Globus pallidus (tissue), 1 donor: ENCODE measurements at regions not wholly inside any gene's neighbourhood (a gene's known extent, or its start where the extent isn't known, plus 50 kb on each side); places are given as distances from the start of the nearest gene placed in this dataset.
"Not testable (repeated sequence)": the region's sequence is repeated elsewhere in the genome, so short reads cannot be mapped to it uniquely, and the experiment has no call there.

Experiments
- DNase-seq: peaks from one replicate; pipeline ENCODE4 v3.0.0-alpha.2; 2015; ENCODE audit warnings: low spot score

DNA sequence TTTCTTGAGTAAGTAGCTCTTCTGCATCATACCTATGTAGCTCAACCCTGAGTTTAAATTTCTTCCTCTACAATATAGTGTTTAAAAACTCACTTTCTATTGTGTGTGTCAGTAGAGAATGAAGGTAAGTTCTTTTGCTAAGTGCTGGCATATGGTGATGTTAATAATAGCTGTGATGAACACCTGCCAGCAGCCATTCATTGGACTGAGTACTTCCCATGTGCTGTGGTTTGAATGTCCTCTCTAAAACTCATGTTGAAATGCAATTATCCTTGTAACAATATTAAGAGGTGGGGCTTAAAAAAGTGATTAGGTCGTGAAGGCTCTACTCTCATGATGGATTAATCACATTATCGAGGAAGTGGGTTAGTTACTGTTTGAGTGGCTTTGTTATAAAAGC, 645.2 kb upstream of the RGMB start:
- DNase-seq, result no peak

DNA sequence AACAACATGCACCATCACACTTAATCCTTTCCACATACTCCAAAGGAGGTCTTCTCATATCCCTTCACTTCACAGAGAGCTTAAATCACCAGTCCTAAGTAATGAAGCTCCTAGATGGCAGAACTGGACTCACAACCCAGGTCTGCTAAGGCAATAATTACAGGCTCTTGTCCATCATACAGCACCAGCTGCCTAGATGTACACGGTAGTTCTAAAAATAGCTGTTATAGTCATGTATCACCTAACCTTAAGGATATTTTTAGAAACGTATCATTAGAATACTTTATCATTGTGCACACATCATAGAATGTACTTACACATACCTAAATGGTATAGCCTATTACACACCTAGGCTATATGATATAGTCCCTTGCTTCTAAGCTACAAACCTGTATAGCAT, 644.6 kb upstream of the RGMB start:
- DNase-seq, result no peak

DNA sequence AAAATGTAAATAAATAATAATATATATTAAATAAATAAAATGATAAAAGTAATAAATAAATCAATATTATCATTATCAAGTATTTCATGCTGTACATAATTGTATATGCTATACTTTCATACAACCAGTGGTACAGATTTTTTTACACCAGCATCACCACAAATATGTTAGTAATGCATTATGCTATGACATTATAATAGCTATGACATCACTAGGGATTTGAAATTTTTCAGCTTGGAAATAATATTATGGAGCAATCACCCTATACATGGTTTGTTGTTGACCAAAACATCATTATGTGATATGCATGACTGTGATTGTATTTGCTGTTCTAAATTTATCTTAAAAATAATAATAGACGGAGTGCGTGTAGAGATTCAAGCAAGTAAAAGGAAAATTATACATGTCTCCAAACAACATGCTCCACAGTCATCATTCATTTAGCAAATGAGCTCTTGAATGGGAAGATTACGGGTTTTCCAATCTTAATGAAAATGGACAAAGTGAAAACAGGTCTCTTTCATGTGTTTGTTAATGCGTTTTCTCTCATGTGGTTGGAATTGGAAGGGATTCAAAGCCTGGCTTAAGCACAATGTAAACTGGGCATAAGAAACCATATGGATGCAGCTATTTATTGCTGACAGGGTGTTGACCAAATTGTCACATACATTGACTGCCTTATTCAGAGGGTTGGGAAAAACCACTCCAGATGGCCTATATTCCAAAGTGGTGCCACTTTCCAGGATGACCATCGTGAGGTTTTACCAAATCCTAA, 643.0 kb upstream of the RGMB start:
- DNase-seq, result no peak

DNA sequence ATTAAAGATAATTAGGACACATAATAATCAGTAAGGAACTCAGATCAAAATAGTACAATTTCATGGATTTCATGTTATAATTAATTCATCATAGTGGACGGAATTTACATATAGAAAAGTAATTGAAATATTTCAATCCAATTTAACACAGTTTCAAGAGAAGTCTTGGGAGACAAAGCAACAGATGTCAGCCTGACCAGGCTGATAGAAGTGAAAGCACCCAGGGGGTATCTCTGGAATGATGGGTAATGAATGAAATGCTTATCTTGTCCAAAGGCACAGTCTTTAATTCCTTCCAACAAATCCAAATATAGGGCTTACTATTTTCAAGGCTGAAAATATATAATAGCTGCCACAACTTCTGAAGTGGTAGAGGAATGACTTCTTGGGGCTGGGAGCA, 629.3 kb upstream of the RGMB start:
- DNase-seq, result no peak

DNA sequence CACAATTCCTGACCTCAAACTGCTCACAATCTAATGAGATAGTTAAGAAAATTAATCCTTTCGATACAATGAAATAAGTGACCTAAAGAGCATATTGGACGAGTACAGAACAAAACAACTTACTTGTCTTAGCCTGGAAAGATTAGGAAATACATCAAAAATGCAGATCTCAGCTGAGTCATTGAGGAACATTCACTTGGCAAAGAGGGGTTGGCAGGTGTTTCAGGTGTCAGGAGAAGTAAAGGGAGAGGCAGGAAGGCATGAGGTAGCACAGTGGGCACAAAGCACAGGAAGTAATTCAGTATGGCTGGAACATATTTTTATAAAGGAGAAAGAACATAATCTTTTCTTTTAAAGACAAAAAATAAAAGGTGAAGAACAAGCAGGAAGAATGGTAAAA, 628.8 kb upstream of the RGMB start:
- DNase-seq, result no peak

DNA sequence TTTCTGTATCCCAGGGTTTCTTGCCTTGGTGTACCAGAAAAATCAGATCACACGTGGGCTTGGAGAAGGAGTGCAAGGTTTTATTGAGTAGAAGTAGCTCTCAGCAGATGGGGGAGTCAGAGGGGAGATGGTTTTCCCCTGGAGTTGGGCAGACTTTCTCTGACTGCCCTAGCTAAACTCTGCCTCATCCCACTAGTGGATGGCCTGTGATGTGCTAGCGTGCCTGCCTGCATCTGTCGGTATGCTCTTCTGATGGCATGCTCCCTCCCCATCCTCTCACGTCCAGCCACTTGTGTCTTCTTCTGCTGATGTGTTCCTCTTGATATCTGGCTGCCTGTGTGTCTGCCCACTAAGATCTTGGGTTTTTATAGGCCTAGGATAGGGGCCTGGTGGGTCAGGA, 616.1 kb upstream of the RGMB start:
- no peak for DNase-seq

DNA sequence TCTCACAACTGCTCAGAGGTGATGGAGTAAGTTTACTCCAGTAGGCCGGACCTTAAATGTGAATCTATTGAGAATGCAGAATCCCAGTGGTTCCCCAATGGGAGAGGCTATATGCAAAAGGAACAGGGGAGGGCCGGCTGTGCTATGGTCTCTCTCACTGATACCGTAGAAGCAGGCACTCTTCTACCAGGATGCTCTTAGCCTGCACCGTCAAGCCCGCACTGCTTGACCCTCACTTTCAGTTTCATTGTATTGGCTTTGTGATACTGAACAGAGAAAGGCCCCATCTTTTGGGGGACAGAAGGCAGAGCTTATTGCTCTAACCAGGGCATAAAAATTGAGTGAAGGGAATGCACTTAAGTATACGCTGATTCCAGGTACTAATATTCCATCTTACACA, 615.0 kb upstream of the RGMB start:
- DNase-seq, result no peak

DNA sequence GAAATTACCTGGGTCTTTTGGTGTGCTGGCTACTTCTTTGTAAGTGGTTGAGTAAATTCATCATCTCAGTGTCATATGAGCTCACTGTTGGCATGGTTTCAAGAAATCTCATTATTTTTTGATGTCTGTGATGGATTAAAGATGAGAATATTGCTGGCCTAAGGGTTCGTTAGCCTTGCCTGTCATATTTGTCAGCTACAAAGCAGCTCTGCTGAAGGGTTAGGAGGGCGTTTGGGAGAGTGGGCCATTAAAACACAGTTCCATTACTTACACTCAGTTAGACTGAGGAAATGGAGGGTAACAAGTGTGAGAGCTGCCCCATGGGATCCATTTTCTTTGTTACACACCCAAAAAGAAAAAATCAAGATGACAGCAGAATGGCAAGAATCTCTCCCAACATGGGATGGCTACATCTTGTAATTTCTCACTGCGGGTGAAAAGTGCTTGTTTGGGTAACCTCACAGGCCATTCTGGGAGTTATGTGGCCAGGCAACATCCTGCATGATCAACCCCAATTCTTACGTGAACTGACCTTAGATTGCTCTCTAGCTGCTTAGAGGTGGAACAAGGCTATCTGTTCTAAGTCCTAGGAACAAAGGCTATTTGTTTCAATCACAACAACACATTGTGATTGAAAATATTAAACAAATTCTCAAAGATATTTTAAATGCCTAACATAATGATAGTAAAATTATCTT, 609.5 kb upstream of the RGMB start:
- no peak for DNase-seq

DNA sequence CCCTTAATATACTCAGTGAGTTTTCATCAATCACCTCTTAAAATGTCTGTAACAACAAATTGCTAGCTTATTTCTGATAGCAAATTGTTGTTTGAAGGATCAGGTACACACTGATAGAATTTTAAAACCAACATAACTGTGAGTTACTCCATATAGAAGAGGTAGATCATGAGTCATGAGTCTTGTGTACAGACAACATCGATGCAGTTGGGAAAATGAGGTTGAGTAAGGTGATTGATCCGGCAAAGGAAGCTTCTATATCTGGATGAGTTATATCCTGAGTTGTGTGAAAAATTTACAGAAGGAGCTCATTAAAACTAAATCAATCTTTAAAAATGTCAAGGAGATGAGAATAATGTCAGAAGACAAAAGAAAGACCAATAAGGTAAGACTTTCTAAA, 604.6 kb upstream of the RGMB start:
- no peak for DNase-seq

DNA sequence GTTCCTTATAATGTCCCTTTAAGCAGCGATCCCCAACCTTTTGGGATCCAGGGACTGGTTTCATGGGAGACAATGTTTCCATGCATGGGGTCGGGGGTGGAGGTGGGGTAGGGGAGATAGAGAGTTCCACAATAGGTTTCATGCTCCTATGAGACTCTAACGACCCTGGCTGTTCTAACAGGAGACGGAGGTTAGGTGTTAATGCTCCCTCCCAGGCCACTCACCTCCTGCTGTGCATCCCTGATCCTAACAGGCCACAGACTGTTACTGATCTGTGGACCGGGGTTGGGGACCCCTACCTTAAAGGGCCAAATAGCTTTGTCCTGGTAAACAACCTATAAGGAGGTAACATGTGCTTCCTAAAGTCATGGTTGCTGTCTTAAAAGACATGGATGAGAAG, 602.5 kb upstream of the RGMB start:
- DNase-seq, result no peak

DNA sequence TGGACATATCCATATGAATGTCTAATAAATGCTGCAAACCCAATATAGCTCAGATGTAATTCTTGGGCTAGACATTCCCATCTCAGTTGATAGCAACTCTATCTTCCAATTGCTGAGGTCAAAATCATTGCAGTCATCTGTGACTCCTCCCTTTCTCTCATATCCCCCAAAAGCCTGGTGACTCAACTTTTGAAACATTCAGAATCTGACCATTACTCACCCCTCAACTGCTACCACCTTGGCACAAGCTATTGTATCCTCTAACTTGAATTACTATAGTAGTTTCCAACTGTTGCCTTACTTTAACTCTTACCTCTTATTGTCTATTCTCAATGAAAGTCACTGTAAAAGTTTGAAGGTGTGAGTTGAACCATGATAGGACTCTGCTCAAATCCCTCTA, 600.1 kb upstream of the RGMB start:
- no peak for DNase-seq

DNA sequence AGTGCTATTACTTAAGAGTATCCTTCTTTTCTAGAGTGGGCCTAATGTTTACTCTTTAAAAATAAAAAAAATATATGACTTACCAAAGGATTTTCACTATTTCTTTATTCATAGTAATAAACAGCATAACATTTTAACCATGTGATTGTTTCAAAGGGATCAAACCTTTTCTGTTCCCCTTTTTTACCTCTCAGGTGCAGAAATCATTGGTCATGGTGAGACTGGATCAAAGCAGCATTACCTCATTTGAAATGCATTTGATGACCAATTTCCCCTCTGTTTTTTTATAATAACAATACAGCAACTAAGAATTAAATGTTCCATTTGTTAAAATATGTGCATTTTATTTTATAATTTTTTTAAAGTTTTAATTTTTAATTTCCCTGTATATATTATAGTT, 598.0 kb upstream of the RGMB start:
- no peak for DNase-seq

DNA sequence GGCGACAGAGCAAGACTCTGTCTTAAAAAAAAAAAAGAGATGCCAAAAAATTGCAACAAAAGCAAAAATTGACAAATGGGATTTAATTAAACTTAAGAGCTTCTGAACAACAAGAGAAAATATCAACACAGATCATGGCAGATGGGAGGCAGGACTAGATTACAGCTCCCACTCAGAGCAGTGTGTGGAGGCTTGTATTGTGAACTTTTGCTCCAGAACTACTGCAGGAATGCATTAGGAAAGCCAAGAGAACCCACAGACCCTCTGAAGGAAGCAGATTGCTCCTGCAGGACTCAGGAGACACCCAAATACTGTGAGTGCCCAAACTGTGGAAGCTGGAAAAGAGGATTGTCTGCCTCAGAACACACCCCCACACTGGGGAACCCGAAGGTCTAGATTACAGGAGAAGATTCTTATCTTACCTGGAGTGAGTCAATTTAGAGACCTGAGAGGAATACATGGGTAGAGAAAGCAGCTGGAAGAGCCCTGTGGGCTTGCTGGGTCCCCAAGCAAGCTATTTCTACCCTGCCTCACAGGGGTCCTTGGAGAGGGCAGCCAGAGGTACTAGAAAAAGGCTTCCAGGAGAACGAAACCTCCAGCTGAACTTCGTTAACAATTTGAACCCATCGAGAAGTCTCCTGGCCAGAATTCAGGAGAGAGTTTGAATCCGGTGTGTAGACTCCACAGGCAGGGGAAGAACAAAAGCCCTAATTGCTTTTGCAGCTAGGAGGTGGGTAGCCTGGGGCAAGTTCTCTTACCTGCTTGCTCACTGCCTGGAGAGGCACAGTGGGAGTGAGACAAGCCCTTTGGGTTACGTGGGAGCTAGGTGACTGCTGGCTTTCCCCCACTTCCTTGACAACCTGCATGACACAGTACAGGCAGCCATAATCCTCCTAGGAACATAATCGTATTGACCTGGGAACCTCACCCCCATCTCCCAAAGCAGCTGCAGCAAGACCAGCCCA, 593.4 kb upstream of the RGMB start:
- DNase-seq, result no peak

DNA sequence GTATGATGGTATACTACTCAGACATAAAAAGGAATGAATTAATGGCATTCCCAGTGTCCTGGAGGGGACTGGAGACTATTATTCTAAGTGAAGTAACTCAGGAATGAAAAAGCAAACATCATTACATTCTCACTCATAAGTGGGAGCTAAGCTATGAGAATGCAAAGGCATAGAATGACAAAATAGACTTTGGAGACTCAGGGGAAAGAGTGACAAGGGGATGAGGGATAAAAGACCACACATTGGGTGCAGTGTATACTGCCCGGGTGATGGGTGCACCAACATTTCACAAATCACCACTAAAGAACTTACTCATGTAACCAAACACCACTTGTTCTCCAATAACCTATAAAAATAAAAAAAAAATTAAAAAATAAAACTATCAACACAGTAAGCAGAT, 587.3 kb upstream of the RGMB start:
- DNase-seq, result no peak

DNA sequence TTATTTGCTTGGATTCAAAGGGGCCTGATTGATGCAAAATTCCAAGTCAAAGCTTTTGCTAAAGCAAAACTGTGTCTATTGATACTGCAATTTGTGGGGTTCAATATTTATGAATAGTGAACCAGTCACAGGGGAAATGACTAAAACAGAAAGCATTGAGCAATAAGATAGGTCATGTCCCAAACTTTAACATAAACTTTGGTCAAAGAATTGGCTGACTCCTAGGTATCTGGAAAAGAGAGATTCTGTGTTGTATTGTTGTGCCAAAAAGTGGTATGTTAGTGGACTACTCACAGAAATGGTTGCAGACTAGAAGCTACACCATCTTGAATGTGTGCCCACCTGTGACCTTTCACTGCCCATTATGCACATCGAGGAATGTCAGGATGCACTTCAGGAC, 585.5 kb upstream of the RGMB start:
- no peak for DNase-seq

DNA sequence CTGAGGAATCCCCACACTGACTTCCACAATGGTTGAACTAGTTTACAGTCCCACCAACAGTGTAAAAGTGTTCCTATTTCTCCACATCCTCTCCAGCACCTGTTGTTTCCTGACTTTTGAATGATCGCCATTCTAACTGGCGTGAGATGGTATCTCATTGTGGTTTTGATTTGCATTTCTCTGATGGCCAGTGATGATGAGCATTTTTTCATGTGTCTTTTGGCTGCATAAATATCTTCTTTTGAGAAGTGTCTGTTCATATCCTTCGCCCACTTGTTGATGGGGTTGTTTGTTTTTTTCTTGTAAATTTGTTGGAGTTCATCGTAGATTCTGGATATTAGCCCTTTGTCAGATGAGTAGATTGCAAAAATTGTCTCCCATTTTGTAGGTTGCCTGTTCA, 583.1 kb upstream of the RGMB start:
- DNase-seq, result not testable (repeated sequence)

DNA sequence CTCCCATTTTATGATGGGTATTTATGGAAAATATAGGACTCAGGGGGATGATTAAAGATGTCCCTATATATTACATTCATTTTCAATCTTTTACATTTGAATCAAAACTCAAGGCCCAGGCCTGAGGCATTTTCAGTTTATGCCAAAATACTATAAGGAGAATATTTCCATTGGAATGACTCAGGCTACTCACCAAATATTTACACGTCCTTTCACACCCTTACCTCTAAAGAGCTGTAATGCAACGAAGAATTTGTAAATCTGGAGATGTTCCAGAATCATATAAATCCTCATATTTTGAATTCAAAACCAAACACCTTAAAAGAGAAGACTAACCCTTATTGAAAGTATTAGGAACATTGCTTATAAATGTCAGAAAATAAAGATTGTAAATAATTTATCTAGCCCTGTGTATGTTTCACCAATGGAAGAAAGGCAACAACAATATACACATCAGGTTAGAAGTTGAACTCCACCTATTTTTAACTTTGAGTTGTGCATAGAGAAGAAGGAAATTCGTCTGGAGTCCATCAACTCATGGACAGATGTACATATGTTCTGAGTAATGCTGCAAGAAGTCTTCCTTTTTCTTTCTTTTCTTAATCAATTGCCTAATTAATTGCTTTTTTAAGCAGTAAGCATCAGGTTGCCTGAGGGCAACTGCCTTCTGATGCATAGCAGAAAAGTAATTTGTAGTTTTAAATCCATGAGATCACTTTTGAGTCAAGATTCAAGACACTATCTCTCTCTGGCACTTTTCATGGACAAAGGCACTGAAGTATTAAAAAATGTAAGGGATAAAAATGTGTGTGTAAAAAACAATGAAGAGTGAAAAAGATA, 579.3 kb upstream of the RGMB start:
- no peak for DNase-seq

DNA sequence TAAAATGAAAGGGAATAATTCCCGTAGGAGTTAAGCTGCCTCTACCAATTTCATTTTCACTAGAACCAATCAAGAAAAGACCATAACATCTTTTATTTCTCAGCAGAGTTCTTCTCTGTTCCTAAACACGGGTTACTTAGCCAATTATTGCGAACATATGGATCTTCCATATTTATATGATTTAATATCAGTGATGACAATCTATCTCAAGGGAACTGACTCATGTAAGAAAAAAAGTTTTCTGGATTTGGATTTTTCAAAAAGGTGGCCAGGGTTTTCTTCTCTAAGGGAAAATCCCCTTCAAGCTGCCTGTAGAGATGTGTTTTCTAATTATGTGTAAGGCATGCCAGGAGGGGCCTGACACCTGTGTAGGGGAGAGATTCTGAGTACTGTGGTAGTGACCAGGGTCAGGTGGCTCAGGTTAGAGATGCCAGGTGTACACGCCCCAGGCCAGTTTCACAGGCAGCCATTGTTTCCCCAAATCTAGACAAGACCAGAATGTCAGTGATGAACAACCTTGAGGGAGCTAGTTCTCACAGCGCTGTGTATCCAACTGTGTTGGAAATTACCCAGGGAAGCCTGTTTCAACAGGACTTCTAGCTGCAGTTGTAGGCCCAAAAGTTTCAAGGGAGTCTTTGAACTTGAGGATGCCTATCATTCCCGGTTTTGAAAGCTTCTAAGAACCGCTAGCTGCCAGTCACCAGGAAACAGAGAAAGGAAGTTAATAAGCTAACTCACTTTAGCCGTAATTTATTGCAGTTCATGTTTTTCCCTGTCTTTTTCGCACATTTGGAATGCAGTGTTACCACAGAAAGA, 572.5 kb upstream of the RGMB start:
- no peak for DNase-seq

DNA sequence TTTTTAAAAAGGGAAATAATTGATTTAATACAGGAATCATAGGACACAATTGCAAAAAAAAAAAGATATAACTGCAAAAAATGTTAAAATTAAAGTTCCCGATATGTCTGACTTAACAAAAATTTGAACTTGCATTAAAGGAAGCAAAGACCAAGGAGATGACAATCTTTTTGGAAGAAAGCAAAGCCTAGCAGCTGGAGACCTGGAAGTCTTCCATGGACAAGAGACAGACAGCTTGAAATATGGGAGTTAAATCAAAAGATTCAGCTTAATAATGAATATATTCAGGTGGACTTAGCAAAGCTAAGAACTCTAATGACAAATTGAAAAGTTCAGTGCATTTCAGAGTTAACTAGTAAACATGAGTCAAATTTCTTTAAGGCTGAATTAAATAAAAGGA, 568.7 kb upstream of the RGMB start:
- DNase-seq, result no peak

DNA sequence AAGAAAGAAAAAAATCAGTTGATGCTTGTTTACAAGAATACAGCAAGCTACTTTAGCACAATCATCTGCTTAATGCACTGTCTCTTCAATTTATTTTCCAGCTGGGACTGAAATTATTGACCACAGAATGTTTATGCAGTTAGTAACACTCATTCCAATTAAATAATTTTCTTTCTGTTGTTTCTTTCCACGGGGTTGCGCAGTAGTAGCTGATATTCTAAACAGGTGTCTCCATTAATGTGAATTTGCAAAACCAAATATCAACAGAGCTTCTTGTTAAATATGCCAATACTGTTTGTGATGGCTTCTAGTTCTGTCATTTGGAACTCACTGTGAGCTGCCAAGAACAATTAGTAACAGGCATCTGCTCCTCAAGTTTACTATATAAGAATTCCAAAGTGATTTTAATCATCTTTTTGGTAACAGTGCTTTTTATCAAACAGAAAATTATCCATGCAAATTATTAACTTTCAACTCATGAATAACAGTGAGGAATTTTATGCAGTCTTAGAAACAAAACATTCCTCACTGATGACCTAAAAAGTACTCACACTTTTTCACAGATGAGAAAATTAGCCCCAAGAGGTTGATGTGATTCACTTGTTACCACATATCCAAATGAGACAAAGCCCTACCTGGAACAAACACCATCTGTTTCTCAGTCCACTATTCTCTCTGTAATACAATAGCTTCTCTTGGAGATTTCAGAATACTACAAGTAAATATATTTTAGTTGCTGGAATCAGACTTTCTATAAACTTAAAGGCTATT, 567.6 kb upstream of the RGMB start:
- DNase-seq, result no peak
